Mesothelial cell of epicardium (in vitro differentiated cells): ENCODE measurements at regions not wholly inside any gene's neighbourhood (a gene's known extent, or its start where the extent isn't known, plus 50 kb on each side); places are given as distances from the start of the nearest gene placed in this dataset.
A peak's percentile ranks its signal among the peaks of the same experiment; 100 is the strongest.

Experiments
- DNase-seq, 2 experiments: peaks; one replicate each; pipeline ENCODE4 v3.0.0; 2021; ENCODE audit warnings: low spot score in 2 of 2; ENCODE audit not compliant: unreplicated experiment in 2 of 2
- H3K27ac Mint-ChIP-seq: 2 replicates; pipeline ENCODE4 v1.8.0; 2021; ENCODE audit warnings: mixed read lengths
- H3K27me3 Mint-ChIP-seq: 2 replicates; pipeline ENCODE4 v1.8.0; 2021; ENCODE audit warnings: low read depth, mixed read lengths
- H3K36me3 Mint-ChIP-seq: 2 replicates; pipeline ENCODE4 v1.8.0; 2021; ENCODE audit warnings: mixed read lengths
- H3K4me1 Mint-ChIP-seq: 2 replicates; pipeline ENCODE4 v1.8.0; 2021; ENCODE audit warnings: mixed read lengths
- H3K4me3 Mint-ChIP-seq: 2 replicates; pipeline ENCODE4 v1.8.0; 2021; ENCODE audit warnings: mild to moderate bottlenecking, moderate library complexity, mixed read lengths
- H3K9me3 Mint-ChIP-seq: 2 replicates; pipeline ENCODE4 v1.8.0; 2021; ENCODE audit warnings: mixed read lengths
- CTCF ChIP-seq: fragments of 200-600 bp; sonication (generic); IDR thresholded peaks from one replicate; pipeline ENCODE4 v1.5.0; 2021; ENCODE audit warnings: antibody characterized with exemption; ENCODE audit not compliant: unreplicated experiment

GRCh38 chr2:15706424-15706823 is 114.8 kb downstream of the DDX1 start:
- Mint-ChIP-seq H3K4me1 (peaks cover 20% of the 10 kb centered on the region), H3K36me3 (no peaks in the 10 kb centered on the region), H3K9me3 (peaks cover 3% of the 10 kb centered on the region), H3K4me3 (no peak overlapping the region), H3K27me3 (no peaks in the 10 kb centered on the region), H3K27ac (no peak overlapping the region)
- DNase-seq = no peak
- no peak for TF ChIP-seq CTCF

GRCh38 chr2:15706986-15707632 is 115.4 kb downstream of the DDX1 start:
- no peak for TF ChIP-seq CTCF
- DNase-seq = no peak
- Mint-ChIP-seq H3K27me3 (no peaks in the 10 kb centered on the region), H3K9me3 (peaks cover 3% of the 10 kb centered on the region), H3K4me3 (no peak overlapping the region), H3K27ac (no peak overlapping the region), H3K36me3 (no peaks in the 10 kb centered on the region), H3K4me1 (peaks cover 20% of the 10 kb centered on the region)

- Mint-ChIP-seq H3K27ac (no peak overlapping the region), H3K36me3 (no peaks in the 10 kb centered on the region), H3K27me3 (no peaks in the 10 kb centered on the region), H3K4me3 (no peak overlapping the region), H3K9me3 (peaks cover 3% of the 10 kb centered on the region), H3K4me1 (peaks cover 20% of the 10 kb centered on the region)
- TF ChIP-seq CTCF = no peak
- no peak for DNase-seq
These were observed 116.5 kb downstream of the DDX1 start for GRCh38 chr2:15708161-15708560.

GRCh38 chr2:15708865-15709820 is 117.5 kb downstream of the DDX1 start:
- H3K27me3 Mint-ChIP-seq = no peaks in the 10 kb centered on the region
- H3K27ac Mint-ChIP-seq = peak overlapping the region; percentile 36
- no peak for TF ChIP-seq CTCF
- no peak for DNase-seq
- H3K4me1 Mint-ChIP-seq = peaks cover 15% of the 10 kb centered on the region
- H3K36me3 Mint-ChIP-seq = no peaks in the 10 kb centered on the region
- H3K4me3 Mint-ChIP-seq = no peak overlapping the region
- peaks cover 3% of the 10 kb centered on the region for H3K9me3 Mint-ChIP-seq

GRCh38 chr2:15711126-15711860 is 119.6 kb downstream of the DDX1 start:
- DNase-seq = no peak
- Mint-ChIP-seq H3K27ac (no peak overlapping the region), H3K36me3 (no peaks in the 10 kb centered on the region), H3K27me3 (no peaks in the 10 kb centered on the region), H3K4me3 (no peak overlapping the region), H3K4me1 (peaks cover 8% of the 10 kb centered on the region), H3K9me3 (peaks cover 1% of the 10 kb centered on the region)
- no peak for TF ChIP-seq CTCF
